Suprapubic skin (tissue), 4 donors: ENCODE measurements at regions not wholly inside any gene's neighbourhood (a gene's known extent, or its start where the extent isn't known, plus 50 kb on each side); places are given as distances from the start of the nearest gene placed in this dataset.

Experiments
- EP300 ChIP-seq: sonication (generic); formaldehyde crosslinking; IDR thresholded peaks from one replicate; pipeline ENCODE4 v1.6.1; 2017; ENCODE audit warnings: antibody characterized with exemption
- POLR2AphosphoS5 ChIP-seq, 3 donors: sonication (generic); formaldehyde crosslinking; IDR thresholded peaks; one replicate each; pipeline ENCODE4 v1.6.1; 2017; ENCODE audit warnings: antibody characterized with exemption in 3 of 3
- TF ChIP-seq, protein P1 (sequence below), 2 donors: fragments of 200-600 bp in 1 of 2; fragments of 450-650 bp in 1 of 2; sonication (generic) in 1 of 2; IDR thresholded peaks; one replicate each; pipeline ENCODE4 v1.5.1; 2016 to 2019; ENCODE audit warnings: antibody characterized with exemption in 2 of 2, mild to moderate bottlenecking in 1 of 2, moderate library complexity in 1 of 2

DNA sequence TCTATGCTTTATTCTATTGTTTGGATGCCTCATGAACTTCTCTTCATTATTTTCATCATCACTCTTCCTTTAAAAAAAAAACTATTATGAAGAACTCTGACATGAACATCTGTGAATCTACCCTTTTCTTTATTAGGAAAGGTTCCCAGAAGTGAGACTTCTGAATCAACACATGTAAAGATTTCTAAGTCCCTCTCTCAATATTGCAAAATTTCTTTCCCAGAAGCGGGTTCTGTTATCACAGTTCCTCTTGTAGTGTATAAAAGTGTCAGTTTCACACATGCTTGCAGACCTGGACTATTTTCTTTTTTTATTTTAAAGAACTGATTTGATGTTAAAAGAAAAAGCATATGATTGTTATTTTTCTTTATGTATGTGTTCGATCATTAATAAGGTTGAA lies 330.8 kb upstream of the KLF3 start:
- TF ChIP-seq, protein P1, sequence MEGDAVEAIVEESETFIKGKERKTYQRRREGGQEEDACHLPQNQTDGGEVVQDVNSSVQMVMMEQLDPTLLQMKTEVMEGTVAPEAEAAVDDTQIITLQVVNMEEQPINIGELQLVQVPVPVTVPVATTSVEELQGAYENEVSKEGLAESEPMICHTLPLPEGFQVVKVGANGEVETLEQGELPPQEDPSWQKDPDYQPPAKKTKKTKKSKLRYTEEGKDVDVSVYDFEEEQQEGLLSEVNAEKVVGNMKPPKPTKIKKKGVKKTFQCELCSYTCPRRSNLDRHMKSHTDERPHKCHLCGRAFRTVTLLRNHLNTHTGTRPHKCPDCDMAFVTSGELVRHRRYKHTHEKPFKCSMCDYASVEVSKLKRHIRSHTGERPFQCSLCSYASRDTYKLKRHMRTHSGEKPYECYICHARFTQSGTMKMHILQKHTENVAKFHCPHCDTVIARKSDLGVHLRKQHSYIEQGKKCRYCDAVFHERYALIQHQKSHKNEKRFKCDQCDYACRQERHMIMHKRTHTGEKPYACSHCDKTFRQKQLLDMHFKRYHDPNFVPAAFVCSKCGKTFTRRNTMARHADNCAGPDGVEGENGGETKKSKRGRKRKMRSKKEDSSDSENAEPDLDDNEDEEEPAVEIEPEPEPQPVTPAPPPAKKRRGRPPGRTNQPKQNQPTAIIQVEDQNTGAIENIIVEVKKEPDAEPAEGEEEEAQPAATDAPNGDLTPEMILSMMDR (IDR thresholded peaks at IDR 0.05): no peak
- TF ChIP-seq EP300: no peak
- TF ChIP-seq POLR2AphosphoS5 (IDR thresholded peaks at IDR 0.05): no peak
